BLaER1 (cell line): ENCODE measurements at regions not wholly inside any gene's neighbourhood (a gene's known extent, or its start where the extent isn't known, plus 50 kb on each side); places are given as distances from the start of the nearest gene placed in this dataset.
A peak's percentile ranks its signal among the peaks of the same experiment; 100 is the strongest.

Experiments
- H3K27ac ChIP-seq: shearing (Covaris generic); formaldehyde crosslinking; 2 replicates; pipeline ENCODE4 v1.8.1; 2022
- H3K27me3 ChIP-seq: shearing (Covaris generic); formaldehyde crosslinking; 2 replicates; pipeline ENCODE4 v1.8.1; 2022
- H3K36me3 ChIP-seq: shearing (Covaris generic); formaldehyde crosslinking; 2 replicates; pipeline ENCODE4 v1.8.1; 2022
- H3K4me1 ChIP-seq: shearing (Covaris generic); formaldehyde crosslinking; 2 replicates; pipeline ENCODE4 v1.8.1; 2022
- H3K4me2 ChIP-seq: shearing (Covaris generic); formaldehyde crosslinking; 2 replicates; pipeline ENCODE4 v1.8.1; 2022
- H3K4me3 ChIP-seq: shearing (Covaris generic); formaldehyde crosslinking; 2 replicates; pipeline ENCODE4 v1.8.1; 2022
- H3K9ac ChIP-seq: shearing (Covaris generic); formaldehyde crosslinking; 2 replicates; pipeline ENCODE4 v1.8.1; 2022
- H3K9me3 ChIP-seq: shearing (Covaris generic); formaldehyde crosslinking; 2 replicates; pipeline ENCODE4 v1.8.1; 2022
- H4K20me1 ChIP-seq: shearing (Covaris generic); formaldehyde crosslinking; 2 replicates; pipeline ENCODE4 v1.8.1; 2022
- Cebpa-rat ChIP-seq: shearing (Covaris generic); IDR thresholded peaks from 2 replicates; pipeline ENCODE4 v1.8.1; 2022

DNA sequence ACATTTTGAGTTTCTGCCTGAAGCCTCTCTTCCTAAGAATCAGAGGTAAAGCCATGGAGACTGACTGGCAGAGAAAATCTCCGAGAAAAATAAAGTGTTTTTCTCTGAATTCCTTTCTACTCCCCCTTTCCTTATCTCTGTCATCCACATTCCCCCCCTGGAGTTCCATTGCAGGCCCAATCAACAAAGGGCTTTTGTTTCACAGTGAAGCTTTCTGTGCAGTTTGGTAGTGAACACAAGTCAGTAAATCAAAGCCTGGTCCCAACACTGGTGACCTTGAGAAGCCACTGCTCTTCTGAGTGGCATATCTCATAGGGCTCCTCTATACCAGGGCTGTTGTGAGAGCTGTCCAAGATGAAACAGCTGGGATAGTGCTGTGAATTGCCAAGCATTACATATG lies 228.4 kb downstream of the SEC16B start:
- Histone ChIP-seq H3K4me2 (no peak overlapping the region), H3K9me3 (no peaks in the 10 kb centered on the region), H3K27ac (no peak overlapping the region), H3K4me1 (no peaks in the 10 kb centered on the region), H4K20me1 (no peaks in the 10 kb centered on the region), H3K9ac (no peak overlapping the region), H3K4me3 (no peak overlapping the region), H3K36me3 (no peaks in the 10 kb centered on the region), H3K27me3 (no peaks in the 10 kb centered on the region)
- no peak for TF ChIP-seq Cebpa-rat

DNA sequence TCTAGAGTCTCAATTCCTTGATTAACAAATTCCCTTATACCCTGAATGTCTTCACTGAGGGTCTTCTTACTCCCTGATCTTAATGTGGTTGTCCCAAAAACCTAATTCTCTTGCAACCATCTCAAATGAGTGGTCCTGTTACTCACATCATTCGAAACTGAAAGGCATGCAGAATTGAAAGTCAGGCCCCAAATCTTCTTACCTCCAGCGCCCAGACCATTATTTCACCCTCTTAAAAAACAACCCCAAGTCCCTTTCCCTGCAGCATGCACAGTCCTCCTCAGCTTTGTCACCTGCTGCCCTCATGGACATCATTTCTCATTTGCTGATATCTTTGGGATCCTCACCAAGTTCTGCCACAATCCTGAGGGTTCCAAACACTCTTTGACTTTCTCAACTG lies 230.1 kb downstream of the SEC16B start:
- no peak overlapping the region for H3K4me2 ChIP-seq

DNA sequence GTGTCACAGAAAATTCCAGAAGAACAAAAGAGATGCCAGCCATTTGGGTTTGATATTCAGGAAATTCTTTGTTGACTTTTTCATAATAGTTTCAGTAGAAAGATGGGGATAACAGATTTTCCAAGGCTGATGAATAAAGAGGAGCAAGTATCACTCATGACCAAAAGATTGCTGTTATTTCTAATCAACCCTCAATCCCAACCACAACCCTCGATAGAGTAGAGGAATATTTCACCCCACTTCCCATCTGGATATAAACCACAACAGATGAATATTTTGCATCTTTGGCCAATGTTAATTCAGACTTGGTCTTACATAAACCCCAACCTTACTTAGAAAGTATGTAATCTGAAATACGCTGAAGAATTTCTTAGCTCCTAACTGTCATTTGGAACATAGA lies 232.4 kb downstream of the SEC16B start:
- Histone ChIP-seq H3K9ac (no peak overlapping the region), H3K27me3 (no peaks in the 10 kb centered on the region), H3K4me2 (no peak overlapping the region), H3K27ac (no peak overlapping the region), H3K9me3 (no peaks in the 10 kb centered on the region), H3K36me3 (no peaks in the 10 kb centered on the region), H3K4me1 (no peaks in the 10 kb centered on the region), H3K4me3 (no peak overlapping the region), H4K20me1 (no peaks in the 10 kb centered on the region)
- no peak for TF ChIP-seq Cebpa-rat

More for the DNA sequence above, 230.1 kb downstream of the SEC16B start:
- H3K9me3 ChIP-seq: no peaks in the 10 kb centered on the region
- no peak overlapping the region for H3K27ac ChIP-seq
- no peaks in the 10 kb centered on the region for H4K20me1 ChIP-seq
- H3K4me1 ChIP-seq: no peaks in the 10 kb centered on the region
- no peaks in the 10 kb centered on the region for H3K27me3 ChIP-seq
- H3K36me3 ChIP-seq: no peaks in the 10 kb centered on the region
- no peak for TF ChIP-seq Cebpa-rat
- no peak overlapping the region for H3K9ac ChIP-seq
- no peak overlapping the region for H3K4me3 ChIP-seq

GRCh38 chr1:177732178-177732577 lies 237.7 kb downstream of the SEC16B start:
- H4K20me1 ChIP-seq: no peaks in the 10 kb centered on the region
- H3K27me3 ChIP-seq: no peaks in the 10 kb centered on the region
- H3K9me3 ChIP-seq: no peaks in the 10 kb centered on the region
- no peaks in the 10 kb centered on the region; the same call in 1 of the 2 replicates for H3K4me1 ChIP-seq
- H3K4me3 ChIP-seq: no peak overlapping the region
- peak overlapping the region; percentile 25; the same call in 1 of the 2 replicates for H3K4me2 ChIP-seq
- no peaks in the 10 kb centered on the region for H3K36me3 ChIP-seq
- TF ChIP-seq Cebpa-rat: no peak
- no peak overlapping the region for H3K9ac ChIP-seq
- H3K27ac ChIP-seq: no peak overlapping the region

GRCh38 chr1:177729646-177730045 lies 240.2 kb downstream of the SEC16B start:
- H3K9me3 ChIP-seq: peaks cover 11% of the 10 kb centered on the region
- no peak overlapping the region for H3K27ac ChIP-seq
- H3K27me3 ChIP-seq: no peaks in the 10 kb centered on the region
- H3K4me1 ChIP-seq: no peaks in the 10 kb centered on the region; the same call in 1 of the 2 replicates
- no peaks in the 10 kb centered on the region for H3K36me3 ChIP-seq
- H3K9ac ChIP-seq: no peak overlapping the region
- H3K4me3 ChIP-seq: no peak overlapping the region
- TF ChIP-seq Cebpa-rat: no peak
- H4K20me1 ChIP-seq: no peaks in the 10 kb centered on the region
- no peak overlapping the region for H3K4me2 ChIP-seq

DNA sequence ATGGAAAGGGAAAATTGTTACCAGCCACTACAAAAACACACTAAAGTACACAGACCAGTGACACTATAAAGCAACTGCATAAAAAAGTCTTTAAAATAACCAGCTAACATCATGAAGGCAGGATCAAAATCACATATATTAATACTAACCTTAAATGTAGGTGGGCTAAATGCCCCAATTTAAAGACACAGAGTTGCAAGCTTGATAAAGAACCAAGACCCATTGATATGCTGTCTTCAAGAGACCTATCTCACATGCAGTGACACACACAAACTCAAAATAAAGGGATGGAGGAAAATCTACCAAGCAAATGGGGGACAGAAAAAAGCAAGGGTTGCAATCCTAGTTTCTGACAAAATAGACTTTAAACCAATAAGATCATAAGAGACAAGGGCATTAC lies 246.3 kb downstream of the SEC16B start:
- peaks cover 44% of the 10 kb centered on the region for H3K9me3 ChIP-seq
- no peaks in the 10 kb centered on the region for H3K27me3 ChIP-seq
- no peak for TF ChIP-seq Cebpa-rat
- no peak overlapping the region for H3K27ac ChIP-seq
- H3K36me3 ChIP-seq: no peaks in the 10 kb centered on the region
- no peaks in the 10 kb centered on the region for H3K4me1 ChIP-seq
- no peak overlapping the region for H3K4me3 ChIP-seq
- H3K9ac ChIP-seq: no peak overlapping the region
- H3K4me2 ChIP-seq: no peak overlapping the region
- H4K20me1 ChIP-seq: no peaks in the 10 kb centered on the region

DNA sequence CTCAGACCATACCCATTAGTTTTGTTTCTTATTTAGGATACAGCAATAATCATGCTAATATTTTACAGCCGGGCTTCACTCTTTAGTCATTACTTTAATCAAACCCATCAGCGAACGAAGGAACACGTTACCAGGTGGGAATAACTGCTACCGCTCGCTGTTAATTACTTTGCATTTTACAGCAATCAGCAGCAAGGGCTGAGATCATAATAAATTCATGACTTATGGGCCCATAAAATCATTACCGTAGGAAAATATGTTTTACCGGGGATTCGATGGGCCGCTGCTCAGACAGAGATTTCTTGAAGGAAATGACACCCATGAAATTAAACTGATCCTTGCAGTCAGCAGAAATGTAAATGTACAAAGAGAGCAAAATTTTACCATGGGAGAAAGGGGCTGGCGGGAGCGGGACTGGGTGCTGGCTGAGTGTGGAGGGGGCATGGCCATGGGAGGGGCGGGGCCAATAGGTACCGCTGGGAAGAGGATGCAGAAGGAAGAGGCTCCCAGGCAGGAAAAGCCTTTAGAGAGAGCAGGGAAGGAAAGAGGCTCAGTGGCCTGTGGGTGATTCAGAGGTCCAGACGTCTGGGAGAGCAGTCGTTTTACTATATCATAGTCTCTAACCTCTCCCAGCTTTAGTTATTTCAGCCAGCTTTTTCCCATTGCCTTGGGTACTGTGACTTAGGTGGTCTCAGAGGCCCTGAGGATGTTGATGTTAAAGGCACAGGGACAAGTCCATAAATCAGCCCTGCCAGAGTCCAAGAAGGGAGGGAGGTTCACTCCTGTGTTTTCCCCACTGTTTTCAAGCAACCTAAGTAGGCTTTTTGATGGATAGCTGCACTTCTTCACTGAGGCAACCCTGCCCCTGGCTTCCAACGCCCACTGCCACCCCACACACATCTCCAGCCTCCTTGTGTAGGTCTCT lies 258.9 kb downstream of the SEC16B start:
- H3K4me2 ChIP-seq: no peak overlapping the region
- no peaks in the 10 kb centered on the region for H3K9me3 ChIP-seq
- TF ChIP-seq Cebpa-rat: no peak
- H3K36me3 ChIP-seq: no peaks in the 10 kb centered on the region
- no peak overlapping the region for H3K27ac ChIP-seq
- no peaks in the 10 kb centered on the region for H3K4me1 ChIP-seq
- H3K9ac ChIP-seq: no peak overlapping the region
- no peaks in the 10 kb centered on the region for H4K20me1 ChIP-seq
- H3K4me3 ChIP-seq: no peak overlapping the region
- no peaks in the 10 kb centered on the region for H3K27me3 ChIP-seq

GRCh38 chr1:177708406-177708805 lies 261.5 kb downstream of the SEC16B start:
- no peaks in the 10 kb centered on the region for H3K27me3 ChIP-seq
- H3K9ac ChIP-seq: no peak overlapping the region
- no peaks in the 10 kb centered on the region for H3K4me1 ChIP-seq
- no peak overlapping the region for H3K27ac ChIP-seq
- no peak for TF ChIP-seq Cebpa-rat
- H3K9me3 ChIP-seq: no peaks in the 10 kb centered on the region
- H3K4me3 ChIP-seq: no peak overlapping the region
- no peaks in the 10 kb centered on the region for H4K20me1 ChIP-seq
- no peaks in the 10 kb centered on the region for H3K36me3 ChIP-seq
- no peak overlapping the region for H3K4me2 ChIP-seq

GRCh38 chr1:177706977-177707376 lies 262.9 kb downstream of the SEC16B start:
- Histone ChIP-seq H3K4me2 (no peak overlapping the region), H3K27ac (no peak overlapping the region), H3K4me3 (no peak overlapping the region), H3K36me3 (no peaks in the 10 kb centered on the region), H3K27me3 (no peaks in the 10 kb centered on the region), H3K4me1 (no peaks in the 10 kb centered on the region), H3K9me3 (no peaks in the 10 kb centered on the region), H3K9ac (no peak overlapping the region), H4K20me1 (no peaks in the 10 kb centered on the region)
- no peak for TF ChIP-seq Cebpa-rat

- no peaks in the 10 kb centered on the region for H3K27me3 ChIP-seq
- H4K20me1 ChIP-seq: no peaks in the 10 kb centered on the region
- no peak overlapping the region for H3K9ac ChIP-seq
- no peak overlapping the region for H3K4me3 ChIP-seq
- H3K36me3 ChIP-seq: no peaks in the 10 kb centered on the region
- TF ChIP-seq Cebpa-rat: no peak
- no peaks in the 10 kb centered on the region for H3K4me1 ChIP-seq
- H3K4me2 ChIP-seq: no peak overlapping the region
- H3K27ac ChIP-seq: no peak overlapping the region
- no peaks in the 10 kb centered on the region for H3K9me3 ChIP-seq
Measured at GRCh38 chr1:177705839-177706238, 264.0 kb downstream of the SEC16B start.
